Amniotic epithelial cell (primary cell): ENCODE measurements at regions not wholly inside any gene's neighbourhood (a gene's known extent, or its start where the extent isn't known, plus 50 kb on each side); places are given as distances from the start of the nearest gene placed in this dataset.

Source experiments
- DNase-seq: peaks from one replicate; pipeline ENCODE4 v3.0.0-alpha.2; 2010; ENCODE audit warnings: low read depth

- peak; percentile 58 for DNase-seq
These were observed 1101.7 kb upstream of the GHITM start for GRCh38 chr10:83037653-83038052.

GRCh38 chr10:83038631-83039030, 1100.7 kb upstream of the GHITM start:
- no peak for DNase-seq

GRCh38 chr10:83045731-83046130, 1093.6 kb upstream of the GHITM start:
- DNase-seq, result peak; percentile 8

- DNase-seq, result no peak
These were observed 1088.5 kb upstream of the GHITM start for GRCh38 chr10:83050815-83051214.

- no peak for DNase-seq
These were observed 1076.4 kb upstream of the GHITM start for GRCh38 chr10:83062871-83063270.

GRCh38 chr10:83073472-83073871, 1065.8 kb upstream of the GHITM start:
- DNase-seq, result no peak

- DNase-seq, result peak; percentile 62
These were observed 1064.1 kb upstream of the GHITM start for GRCh38 chr10:83075016-83075814.

GRCh38 chr10:83075815-83076355, 1063.4 kb upstream of the GHITM start:
- no peak for DNase-seq

- peak; percentile 32 for DNase-seq
These were observed 1062.9 kb upstream of the GHITM start for GRCh38 chr10:83076443-83076842.

- DNase-seq, result no peak
These were observed 1061.1 kb upstream of the GHITM start for GRCh38 chr10:83078160-83078559.

GRCh38 chr10:83078645-83079044, 1060.7 kb upstream of the GHITM start:
- DNase-seq, result no peak

GRCh38 chr10:83083831-83084230, 1055.5 kb upstream of the GHITM start:
- DNase-seq, result no peak

GRCh38 chr10:83089335-83089734, 1050.0 kb upstream of the GHITM start:
- no peak for DNase-seq

- DNase-seq, result no peak
These were observed 1034.7 kb upstream of the GHITM start for GRCh38 chr10:83104616-83105015.

GRCh38 chr10:83108565-83109333, 1030.6 kb upstream of the GHITM start:
- DNase-seq, result no peak

- no peak for DNase-seq
These were observed 1020.0 kb upstream of the GHITM start for GRCh38 chr10:83119346-83119745.

GRCh38 chr10:83122336-83122735, 1017.0 kb upstream of the GHITM start:
- DNase-seq, result peak; percentile 64

GRCh38 chr10:83127942-83128575, 1011.2 kb upstream of the GHITM start:
- DNase-seq, result peak; percentile 45

GRCh38 chr10:83140811-83141210, 998.5 kb upstream of the GHITM start:
- DNase-seq, result no peak

- DNase-seq, result peak; percentile 58
These were observed 997.2 kb upstream of the GHITM start for GRCh38 chr10:83142074-83142563.

- no peak for DNase-seq
These were observed 994.8 kb upstream of the GHITM start for GRCh38 chr10:83144461-83144860.

GRCh38 chr10:83153714-83154113, 985.6 kb upstream of the GHITM start:
- peak; percentile 7 for DNase-seq
